GM21526 (cell line): ENCODE measurements at regions not wholly inside any gene's neighbourhood (a gene's known extent, or its start where the extent isn't known, plus 50 kb on each side); places are given as distances from the start of the nearest gene placed in this dataset.
"Not testable (repeated sequence)": the region's sequence is repeated elsewhere in the genome, so short reads cannot be mapped to it uniquely, and the experiment has no call there.

Source experiments
- ATAC-seq: cut with Tn5 transposase; IDR thresholded peaks from one replicate; pipeline ENCODE4 v1.9.1; 2021; ENCODE audit warnings: moderate library complexity; ENCODE audit not compliant: unreplicated experiment, low FRiP score

DNA sequence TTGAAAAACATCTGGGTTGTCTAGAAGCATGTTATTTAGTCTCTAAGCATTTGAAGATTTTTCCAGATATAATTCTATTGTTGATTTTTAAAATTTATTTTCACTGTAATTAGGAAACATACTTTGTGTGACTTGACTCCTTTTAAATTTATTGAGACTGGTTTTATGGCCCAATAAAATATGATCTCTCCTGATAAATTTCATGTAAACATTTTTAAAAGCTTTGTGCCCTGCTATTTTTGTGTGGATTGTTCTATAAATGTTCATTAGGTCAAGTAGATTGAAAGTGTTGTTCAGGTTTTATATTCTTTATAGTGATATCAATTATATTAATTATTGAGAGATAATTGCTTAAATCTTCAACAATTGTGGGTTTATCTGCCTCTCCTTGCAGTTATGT, 105.4 kb downstream of the RFX6 start:
- no peak for ATAC-seq

DNA sequence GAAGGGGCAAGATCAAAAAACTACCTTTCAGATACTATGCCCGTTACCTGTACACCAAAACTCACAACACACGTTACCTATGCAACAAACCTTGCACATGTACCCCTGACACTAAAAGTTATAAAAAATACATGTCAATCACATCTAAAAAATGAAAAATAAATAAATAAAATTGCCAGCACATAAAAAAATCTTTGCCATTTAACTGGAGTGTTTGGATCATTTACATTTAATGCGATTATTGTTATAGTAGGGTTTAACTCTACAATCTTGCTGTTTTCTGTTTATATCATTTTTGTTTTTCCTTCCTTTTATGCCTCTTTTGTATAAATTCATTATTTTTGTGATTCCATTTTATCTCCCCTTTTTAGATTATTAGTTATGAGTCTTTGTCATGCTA, 106.3 kb downstream of the RFX6 start:
- ATAC-seq, result no peak

DNA sequence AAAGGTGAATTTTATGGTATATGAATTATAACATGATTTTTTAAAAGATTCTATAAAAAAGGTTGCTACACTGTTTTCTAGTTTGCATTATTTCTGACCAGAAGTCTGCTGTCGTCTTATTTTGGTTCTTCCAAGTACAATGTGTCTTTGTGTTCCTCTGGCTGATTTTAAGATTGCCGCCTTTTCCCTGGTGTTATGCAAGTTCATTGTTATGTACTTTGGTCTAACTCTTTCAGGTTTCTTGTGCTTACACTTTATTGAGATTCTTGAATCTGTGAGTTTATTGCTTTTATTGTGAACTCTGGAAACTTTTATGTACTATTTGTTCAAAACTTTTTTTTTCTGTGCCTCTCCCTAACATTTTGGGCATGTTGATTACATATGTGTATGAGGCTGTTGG, 109.8 kb downstream of the RFX6 start:
- no peak for ATAC-seq

DNA sequence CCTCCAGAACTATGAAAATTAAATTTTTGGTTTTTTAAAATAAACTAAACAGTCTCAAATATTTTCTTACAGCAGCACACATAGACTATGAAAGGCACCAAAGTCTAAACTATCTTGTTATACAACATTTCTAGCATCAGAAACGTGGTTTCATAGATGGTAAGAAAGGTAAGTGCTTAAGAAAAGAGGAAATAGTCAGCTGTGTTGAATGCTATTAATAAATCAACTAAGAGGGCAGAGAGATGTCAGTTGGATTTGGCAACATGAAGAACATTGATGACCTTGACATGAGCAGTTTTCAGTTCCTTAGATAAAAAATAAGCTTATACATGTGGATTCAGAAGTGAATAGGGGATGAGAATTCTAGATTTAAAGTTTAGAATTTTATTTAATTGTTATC, 113.6 kb downstream of the RFX6 start:
- no peak for ATAC-seq

DNA sequence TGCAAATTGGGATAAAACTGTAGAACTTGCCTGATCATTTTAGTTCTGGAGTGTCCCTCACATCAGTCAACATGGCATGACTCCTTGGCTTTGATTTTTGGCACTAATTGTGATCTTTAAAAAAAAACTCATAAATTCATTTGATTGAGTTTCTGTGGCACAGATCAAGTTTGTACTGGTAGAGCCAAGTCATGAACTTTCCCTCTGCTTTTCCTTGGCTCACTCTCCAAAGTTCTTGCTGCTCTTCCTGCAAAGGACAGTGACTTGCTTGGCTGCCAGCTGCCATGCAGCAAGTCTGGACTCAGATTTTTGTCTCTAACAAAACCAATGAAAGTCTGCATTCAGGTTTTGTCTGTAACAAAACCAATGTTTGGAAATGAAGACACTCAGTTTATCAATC, 115.5 kb downstream of the RFX6 start:
- ATAC-seq, result no peak

DNA sequence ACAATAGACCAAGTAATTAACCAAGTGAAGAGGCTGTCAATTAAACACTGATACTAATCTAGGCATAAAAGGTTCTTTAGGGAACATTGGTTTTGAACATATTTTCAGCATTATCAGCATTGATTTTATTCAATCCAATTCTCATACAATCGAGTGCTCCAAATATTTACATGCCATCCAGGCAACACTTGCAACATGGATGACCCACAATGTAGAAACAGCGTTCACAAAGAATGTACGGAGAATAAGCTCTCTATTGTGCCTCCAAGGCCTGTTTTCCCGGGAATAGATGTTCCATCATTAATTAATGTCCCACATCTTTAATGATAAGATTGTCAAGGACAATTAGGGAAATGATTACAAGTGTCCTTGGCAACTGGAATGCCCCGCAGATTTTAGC, 117.4 kb downstream of the RFX6 start:
- ATAC-seq, result no peak

DNA sequence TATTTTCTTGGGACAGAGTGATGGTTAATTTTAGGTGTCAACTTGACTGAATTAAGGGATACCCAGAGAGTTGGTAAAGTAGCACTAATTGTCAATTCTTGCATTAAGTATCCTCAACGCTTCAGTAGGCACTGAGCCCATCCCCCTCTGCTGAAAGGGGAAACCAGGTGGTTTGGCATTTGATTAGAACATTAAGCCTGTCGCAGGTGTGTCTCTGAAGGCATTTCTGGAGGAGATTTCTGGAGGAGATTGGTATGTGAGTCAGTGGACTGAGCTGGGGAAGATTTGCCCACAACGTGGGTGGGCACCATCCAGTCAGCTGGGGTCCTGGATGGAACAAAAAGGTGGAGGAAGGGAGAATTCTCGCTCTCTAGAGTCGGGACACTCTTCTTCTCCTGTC, 119.8 kb downstream of the RFX6 start:
- no peak for ATAC-seq

DNA sequence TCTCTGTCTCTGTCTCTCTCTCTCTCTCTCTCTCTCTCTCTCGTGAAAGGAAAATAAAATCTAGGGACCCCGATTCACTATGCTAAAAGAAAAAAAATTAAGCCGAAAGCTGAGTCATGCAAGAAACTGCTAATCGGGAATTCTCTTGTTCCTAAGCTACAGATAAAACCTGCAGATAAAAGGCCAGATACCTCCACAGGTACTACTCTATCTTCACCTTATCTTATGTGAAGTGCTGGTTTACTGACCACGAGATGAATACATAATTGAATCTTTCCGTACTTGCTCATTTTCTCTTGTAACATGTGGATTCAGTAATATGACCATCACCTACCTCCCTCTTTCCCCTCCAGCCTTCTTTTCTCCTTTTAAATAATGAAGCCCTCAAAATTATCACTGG, 120.5 kb downstream of the RFX6 start:
- ATAC-seq, result no peak

DNA sequence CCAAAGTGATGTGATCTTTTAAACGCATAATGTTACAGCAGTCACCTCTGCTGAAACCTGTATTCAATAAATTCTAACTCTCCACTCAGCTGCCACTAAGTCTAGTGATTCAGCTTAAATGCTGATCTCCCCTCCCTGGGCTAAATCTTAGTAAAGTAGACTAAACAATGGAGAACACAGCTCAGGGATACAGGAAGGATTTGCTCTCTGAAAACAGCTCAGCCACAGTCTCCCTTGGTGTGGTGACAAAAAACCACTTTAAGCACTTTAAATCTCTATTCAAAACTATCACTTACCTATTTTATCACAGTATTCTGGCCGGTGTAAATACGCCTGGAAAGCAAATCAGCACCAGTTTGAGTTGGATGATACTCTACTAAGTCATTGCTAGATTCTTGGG, 130.6 kb downstream of the RFX6 start:
- no peak for ATAC-seq

DNA sequence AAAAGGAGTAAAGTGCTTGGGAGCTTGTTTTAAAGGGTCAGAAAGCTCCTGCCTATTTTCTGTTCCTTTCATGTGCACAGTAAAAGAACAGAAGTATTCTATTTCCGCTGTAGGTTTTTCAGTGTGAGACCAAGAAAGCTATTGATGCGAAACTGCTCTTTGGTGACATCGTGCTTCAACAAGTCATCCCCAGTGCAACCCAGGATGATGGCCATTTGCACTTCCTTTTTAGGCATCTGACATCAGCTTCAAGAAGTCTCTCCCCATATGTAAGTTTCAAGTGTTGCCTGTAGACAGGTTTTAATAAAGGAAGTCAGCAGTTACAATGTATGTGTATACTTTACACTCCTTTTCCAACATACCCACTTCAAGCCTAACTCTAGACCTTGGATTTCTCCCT, 131.6 kb downstream of the RFX6 start:
- peak; percentile 98 for ATAC-seq

DNA sequence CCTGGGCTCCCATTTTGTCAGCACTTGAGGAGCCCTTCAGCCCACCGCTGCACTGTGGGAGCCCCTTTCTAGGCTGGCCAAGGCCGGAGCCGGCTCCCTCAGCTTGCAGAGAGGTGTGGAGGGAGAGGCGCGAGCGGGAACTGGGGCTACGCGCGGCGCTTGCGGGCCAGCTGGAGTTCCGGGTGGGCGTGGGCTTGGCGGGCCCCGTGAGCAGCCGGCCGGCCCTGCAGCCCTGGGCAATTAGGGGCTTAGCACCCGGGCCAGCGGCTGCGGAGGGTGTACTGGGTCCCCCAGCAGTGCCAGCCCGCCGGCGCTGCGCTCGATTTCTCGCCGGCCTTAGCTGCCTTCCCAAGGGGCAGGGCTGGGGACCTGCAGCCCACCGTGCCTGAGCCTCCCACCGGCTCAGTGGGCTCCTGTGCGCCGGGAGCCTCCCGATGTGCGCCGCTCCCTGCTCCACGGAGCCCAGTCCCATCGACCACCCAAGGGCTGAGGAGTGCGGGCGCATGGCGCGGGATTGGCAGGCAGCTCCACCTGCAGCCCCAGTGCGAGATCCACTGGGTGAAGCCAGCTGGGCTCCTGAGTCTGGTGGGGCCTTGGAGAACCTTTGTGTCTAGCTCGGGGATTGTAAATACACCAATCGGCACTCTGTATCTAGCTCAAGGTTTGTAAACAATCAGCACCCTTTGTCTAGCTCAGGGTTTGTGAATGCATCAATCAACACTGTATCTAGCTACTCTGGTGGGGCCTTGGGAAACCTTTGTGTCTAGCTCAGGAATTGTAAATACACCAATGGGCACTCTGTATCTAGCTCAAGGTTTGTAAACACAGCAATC, 137.8 kb downstream of the RFX6 start:
- ATAC-seq, result not testable (repeated sequence)

DNA sequence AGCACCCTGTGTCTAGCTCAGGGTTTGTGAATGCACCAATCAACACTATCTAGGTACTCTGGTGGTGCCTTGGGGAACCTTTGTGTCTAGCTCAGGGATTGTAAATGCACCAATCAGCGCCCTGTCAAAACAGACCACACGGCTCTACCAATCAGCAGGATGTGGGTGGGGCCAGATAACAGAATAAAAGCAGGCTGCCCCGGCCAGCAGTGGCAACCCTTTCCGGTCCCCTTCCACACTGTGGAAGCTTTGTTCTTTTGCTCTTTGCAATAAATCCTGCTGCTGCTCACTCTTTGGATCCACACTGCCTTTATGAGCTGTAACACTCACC, 138.4 kb downstream of the RFX6 start:
- not testable (repeated sequence) for ATAC-seq

DNA sequence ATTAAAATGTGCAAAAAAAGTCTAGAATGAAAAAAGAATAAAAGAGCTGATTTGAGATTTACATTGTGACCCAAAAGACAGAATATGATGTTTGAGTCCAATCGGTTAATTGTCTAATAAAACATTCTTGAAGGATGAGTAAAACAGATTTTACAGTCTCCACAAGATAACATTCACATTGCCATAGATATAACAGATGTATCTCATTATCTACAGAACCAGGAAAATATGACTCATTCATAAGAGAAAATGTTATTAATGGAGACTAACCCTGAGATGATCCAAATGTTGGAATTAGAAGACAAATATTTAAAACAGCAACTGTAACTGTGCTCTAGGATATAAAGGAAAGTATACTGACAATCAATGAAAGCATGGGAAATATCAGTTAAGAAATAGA, 141.7 kb downstream of the RFX6 start:
- ATAC-seq, result no peak

DNA sequence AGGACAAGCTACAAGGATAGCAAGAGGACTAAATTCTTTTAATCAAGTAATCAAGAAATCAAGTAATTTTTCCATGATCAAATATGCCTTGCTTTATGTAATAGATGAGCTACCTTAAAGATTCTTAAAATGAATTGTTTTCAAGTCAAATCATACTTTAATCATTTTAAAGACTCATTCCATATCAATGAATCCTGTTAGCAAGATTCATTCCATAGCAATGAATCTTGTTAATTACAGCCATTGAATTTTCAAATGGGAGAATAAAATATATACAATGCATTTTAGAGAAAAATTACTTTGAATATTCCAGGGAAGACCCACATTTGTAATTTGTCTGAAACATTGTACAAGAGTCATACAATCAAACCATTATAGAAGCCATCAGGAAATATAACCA, 145.7 kb downstream of the RFX6 start:
- ATAC-seq, result no peak

DNA sequence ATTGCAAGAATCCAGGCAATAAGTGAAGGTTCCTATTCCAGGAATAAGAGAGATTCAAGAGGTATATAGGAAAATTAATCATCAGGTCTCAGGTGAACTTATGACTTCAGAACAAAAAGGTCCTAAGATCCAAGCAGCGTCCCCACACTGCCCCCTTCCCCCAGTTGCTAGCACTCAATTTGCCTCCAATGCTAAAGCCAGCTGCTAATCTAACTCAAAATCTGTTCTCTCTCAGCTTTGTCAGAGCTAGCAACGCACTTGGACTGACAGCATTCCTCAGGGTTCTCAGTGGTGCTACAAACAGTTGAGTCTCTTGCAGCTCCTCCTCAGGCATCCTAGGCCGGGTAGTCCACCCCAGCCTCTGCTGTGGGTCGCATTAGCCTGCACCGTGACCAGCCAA, 148.3 kb downstream of the RFX6 start:
- ATAC-seq, result no peak

DNA sequence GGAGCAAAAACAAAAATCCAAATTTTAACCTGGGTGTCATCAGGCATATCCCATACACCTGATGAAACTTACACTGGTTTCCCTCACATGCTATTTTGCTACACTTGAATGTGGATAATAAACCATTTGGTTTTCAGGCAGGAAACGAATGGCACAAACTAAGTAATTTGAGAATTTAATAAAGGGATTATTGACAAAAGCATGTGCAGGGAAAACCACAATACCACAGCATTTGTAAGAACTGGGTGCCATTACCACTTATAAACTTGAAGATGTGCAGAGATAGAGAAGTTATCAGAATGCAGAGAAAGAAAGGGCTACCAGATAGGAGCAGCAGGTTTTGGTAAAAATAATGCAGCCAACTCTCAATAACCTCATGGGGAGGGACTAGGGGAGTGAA, 151.2 kb downstream of the RFX6 start:
- ATAC-seq, result no peak

DNA sequence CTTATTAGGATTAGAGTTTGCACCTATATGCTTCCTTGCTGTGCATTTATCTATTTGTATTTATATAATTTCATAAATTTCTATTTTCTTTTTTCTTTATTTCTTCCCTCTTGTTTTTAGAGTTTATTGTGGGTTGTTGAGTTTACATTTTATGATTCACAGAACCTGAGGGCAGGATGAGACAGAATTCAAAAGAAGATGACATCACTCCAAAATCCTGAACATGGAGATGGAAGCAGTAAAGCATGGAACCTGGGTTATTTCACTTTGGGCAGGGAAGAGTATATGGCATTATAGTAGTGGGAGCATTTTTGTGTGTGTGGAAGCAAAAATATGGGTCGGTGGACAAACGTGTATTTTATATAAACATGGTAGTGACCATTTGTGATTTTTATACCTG, 157.5 kb downstream of the RFX6 start:
- no peak for ATAC-seq

DNA sequence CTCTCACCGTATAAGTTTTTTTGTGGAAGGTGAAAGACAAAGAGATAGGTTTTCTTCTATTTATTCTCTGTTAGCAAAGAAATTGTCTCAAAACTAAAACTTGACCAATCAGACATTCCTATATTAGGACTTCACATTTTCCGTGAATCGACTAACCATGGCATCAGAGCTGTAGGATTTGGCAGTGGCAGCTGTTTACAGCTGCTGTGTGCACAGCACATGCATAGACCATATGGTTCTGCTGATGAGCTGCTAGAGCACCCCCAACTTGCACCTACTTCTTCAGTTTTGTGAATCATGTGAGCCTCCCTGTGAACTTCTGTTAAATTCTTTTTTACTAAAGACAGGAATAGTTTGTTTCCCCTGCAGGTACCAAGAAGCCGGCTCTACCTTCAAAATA, 157.9 kb downstream of the RFX6 start:
- ATAC-seq, result no peak

DNA sequence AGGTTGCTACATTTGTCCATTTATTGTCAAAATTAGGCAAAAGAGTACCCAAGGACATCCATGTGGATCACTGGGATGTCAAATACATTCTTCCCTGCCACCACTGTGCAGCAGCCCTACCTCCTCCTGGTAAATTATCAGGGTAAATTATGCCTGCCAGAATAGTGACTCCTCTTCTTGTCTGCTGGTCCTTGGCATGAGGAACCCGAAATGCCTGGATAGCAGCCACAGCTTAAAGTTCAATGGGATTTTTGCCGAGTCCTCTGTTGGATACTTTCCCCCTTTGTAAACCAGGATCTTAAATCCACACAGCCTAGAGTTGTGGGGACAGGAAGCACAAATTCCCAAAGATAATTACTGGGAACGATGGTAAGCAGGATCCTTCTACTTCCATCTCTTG, 173.3 kb downstream of the RFX6 start:
- ATAC-seq, result no peak

DNA sequence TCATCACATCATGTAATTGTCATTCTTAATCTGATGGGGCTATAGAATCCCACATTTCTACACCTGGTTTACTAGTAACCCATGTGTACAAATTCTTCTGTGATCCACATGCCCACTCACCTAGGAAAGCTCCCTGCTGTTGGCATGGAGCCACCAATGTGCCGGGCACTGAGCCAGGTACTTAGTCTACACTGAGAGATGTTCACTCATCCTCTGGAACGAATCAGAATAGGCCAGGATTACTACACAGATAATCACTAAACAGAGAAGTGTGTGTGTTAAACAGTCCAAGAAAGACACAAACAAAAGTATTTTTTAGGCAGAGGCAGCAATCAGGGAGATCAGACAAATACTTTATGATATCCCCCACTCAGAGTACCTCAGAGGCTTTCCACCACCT, 193.2 kb upstream of the VGLL2 start:
- ATAC-seq, result no peak

DNA sequence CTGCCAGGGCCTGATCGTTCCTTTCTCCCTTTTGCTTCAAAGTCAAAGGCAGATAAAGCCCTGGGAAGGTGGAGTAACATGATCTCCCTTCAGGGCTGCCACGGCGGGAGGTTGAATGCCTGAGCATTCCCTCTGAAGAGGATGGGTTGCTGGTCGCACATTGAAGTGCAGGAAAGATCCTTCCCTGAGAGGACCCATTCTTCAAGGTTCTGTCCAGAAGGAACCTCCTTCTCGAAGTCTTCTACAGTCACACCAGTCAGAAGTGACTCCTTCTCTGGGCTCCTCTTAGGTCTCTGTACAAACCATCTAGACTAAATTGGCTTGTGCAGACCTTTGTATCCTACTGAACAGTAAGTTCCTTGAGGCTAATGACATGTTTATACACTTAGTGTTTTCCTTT, 192.6 kb upstream of the VGLL2 start:
- ATAC-seq, result no peak

DNA sequence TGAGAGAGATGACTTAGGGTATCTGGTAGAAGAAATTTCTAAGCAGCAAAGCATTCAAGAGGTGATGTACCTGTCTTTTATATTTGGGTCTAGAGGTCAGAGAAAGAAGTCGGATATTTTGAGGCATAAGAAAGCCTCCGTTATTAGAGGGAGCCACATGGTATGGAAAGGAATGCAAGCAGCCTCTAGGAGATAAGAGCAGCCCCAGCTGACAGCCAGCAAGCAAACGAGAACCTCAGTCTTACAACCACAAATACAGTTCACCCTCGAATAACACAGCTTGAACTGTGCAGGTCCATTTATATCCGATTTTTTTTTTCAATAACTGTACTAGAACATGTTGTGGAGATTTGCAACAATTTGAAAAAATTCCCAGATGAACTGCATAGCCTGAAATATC, 190.7 kb upstream of the VGLL2 start:
- no peak for ATAC-seq

DNA sequence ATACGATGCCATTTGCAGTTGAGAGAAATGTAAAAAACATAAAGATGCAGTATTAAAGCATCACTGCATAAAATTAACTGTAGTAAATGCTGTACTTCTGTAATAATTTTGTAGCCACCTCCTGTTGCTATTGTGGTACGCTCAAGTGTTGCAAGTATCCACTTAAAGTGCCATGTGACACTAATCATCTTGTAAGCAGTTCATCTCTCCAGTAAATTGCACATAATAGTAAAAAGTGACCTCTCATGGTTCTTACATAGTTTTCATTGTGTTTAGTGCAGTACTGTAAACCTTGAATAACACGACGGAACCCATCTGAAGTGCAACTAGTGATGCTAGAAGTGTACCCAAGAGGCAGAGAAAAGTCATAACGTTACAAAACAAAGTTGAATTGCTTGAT, 190.1 kb upstream of the VGLL2 start:
- no peak for ATAC-seq
